Neural cell (in vitro differentiated cells): ENCODE measurements at regions not wholly inside any gene's neighbourhood (a gene's known extent, or its start where the extent isn't known, plus 50 kb on each side); places are given as distances from the start of the nearest gene placed in this dataset.

Experiments used
- EP300 ChIP-seq: fragments of 450-650 bp; conservative IDR thresholded peaks from 2 replicates; pipeline ENCODE4 v1.6.1; 2014; ENCODE audit warnings: antibody characterized with exemption, mild to moderate bottlenecking, moderate library complexity; ENCODE audit not compliant: poor library complexity, severe bottlenecking
- EZH2 ChIP-seq: fragments of 200-600, 300-800 bp; shearing (Covaris generic), sonication (generic); IDR thresholded peaks from 2 replicates; pipeline ENCODE4 v1.6.1; 2014; ENCODE audit warnings: antibody characterized with exemption, low read length, borderline replicate concordance, mild to moderate bottlenecking; ENCODE audit not compliant: insufficient read depth, poor library complexity, severe bottlenecking
- POLR2AphosphoS5 ChIP-seq: IDR thresholded peaks from 2 replicates; pipeline ENCODE4 v1.6.1; 2012
- TF ChIP-seq, protein P1 (sequence below): fragments of 450-650 bp; IDR thresholded peaks from 2 replicates; pipeline ENCODE4 v1.5.1; 2014; ENCODE audit warnings: antibody characterized with exemption, mild to moderate bottlenecking, moderate library complexity; ENCODE audit not compliant: poor library complexity, severe bottlenecking

DNA sequence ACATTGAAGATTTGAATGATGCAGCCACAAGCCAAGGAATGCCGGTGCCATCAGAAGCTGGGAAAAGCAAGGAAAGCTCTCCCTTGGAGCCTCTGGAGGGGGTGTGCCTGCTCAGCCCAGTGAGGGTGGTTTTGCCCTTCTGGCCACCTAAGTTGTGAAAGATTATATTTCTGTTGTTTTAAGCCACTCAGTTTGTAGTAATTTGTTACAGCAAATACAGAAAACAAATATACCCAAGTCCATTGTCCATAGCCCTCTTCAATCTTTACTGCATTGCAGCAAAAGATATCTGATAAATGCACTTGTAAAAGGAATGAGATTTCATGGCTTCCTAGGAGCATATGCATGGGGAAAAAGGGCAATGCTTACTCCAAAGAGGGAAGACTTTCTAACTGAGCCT lies 447.9 kb downstream of the HAPSTR1 start:
- TF ChIP-seq, protein P1, sequence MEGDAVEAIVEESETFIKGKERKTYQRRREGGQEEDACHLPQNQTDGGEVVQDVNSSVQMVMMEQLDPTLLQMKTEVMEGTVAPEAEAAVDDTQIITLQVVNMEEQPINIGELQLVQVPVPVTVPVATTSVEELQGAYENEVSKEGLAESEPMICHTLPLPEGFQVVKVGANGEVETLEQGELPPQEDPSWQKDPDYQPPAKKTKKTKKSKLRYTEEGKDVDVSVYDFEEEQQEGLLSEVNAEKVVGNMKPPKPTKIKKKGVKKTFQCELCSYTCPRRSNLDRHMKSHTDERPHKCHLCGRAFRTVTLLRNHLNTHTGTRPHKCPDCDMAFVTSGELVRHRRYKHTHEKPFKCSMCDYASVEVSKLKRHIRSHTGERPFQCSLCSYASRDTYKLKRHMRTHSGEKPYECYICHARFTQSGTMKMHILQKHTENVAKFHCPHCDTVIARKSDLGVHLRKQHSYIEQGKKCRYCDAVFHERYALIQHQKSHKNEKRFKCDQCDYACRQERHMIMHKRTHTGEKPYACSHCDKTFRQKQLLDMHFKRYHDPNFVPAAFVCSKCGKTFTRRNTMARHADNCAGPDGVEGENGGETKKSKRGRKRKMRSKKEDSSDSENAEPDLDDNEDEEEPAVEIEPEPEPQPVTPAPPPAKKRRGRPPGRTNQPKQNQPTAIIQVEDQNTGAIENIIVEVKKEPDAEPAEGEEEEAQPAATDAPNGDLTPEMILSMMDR, result no peak
- no peak for TF ChIP-seq EP300
- TF ChIP-seq POLR2AphosphoS5, result no peak
- TF ChIP-seq EZH2, result no peak
